Tibial artery (tissue), 4 donors: ENCODE measurements at regions not wholly inside any gene's neighbourhood (a gene's known extent, or its start where the extent isn't known, plus 50 kb on each side); places are given as distances from the start of the nearest gene placed in this dataset.

Experiments
- DNase-seq, 2 donors: peaks; one replicate each; pipeline ENCODE4 v3.0.0-alpha.2; 2019
- H3K27ac ChIP-seq, 2 donors: fragments of 200-600 bp; sonication (generic) in 1 of 2; 1 replicate in 1 of 2; 2 replicates in 1 of 2; pipeline ENCODE4 v1.5.1; 2018 to 2019; ENCODE audit warnings: mild to moderate bottlenecking in 1 of 2
- H3K27me3 ChIP-seq, 2 donors: fragments of 200-600 bp; sonication (generic) in 1 of 2; one replicate each; pipeline versions ENCODE4 v1.5.1 to v1.6.0; 2016 to 2019
- H3K36me3 ChIP-seq, 3 donors: fragments of 200-600 bp; sonication (generic) in 2 of 3; one replicate each; pipeline ENCODE4 v1.5.1; 2016 to 2019; ENCODE audit warnings: mild to moderate bottlenecking in 2 of 3
- H3K4me1 ChIP-seq, 4 donors: fragments of 200-600 bp; sonication (generic) in 2 of 4; 1 replicate in 3 of 4; 2 replicates in 1 of 4; pipeline ENCODE4 v1.5.1; 2016 to 2019
- H3K4me3 ChIP-seq, 2 donors: fragments of 200-600 bp; sonication (generic) in 1 of 2; 1 replicate in 1 of 2; 2 replicates in 1 of 2; pipeline ENCODE4 v1.5.1; 2018 to 2019; ENCODE audit warnings: mild to moderate bottlenecking in 2 of 2
- H3K9me3 ChIP-seq, 3 donors: fragments of 200-600 bp; sonication (generic) in 1 of 3; one replicate each; pipeline ENCODE4 v1.5.1; 2016 to 2019
- CTCF ChIP-seq, 2 experiments: fragments of 200-600 bp in 1 of 2; fragments of 450-650 bp in 1 of 2; IDR thresholded peaks; one replicate each; pipeline ENCODE4 v1.5.1; 2017 to 2019; ENCODE audit warnings: antibody characterized with exemption in 2 of 2, mild to moderate bottlenecking in 1 of 2, moderate library complexity in 1 of 2
- intact Hi-C: fragments of 100-400 bp; cut with DNase I; formaldehyde crosslinking; loops from one replicate; pipeline ENCODE4 v1.15.0; 2023; ENCODE audit warnings: low total_unique reads

GRCh38 chr13:74794147-74794546 is 659.9 kb upstream of the KLF12 start:
- no peak overlapping the region for H3K27ac ChIP-seq
- intact Hi-C loops = no loop called here
- H3K9me3 ChIP-seq = peaks cover 0 to 7% (median 0%) of the 10 kb centered on the region in 3 donors
- H3K36me3 ChIP-seq = no peaks in the 10 kb centered on the region
- no peak for DNase-seq
- no peak overlapping the region for H3K4me3 ChIP-seq
- no peaks in the 10 kb centered on the region for H3K27me3 ChIP-seq
- no peaks in the 10 kb centered on the region for H3K4me1 ChIP-seq
- TF ChIP-seq CTCF (IDR thresholded peaks at IDR 0.05) = no peak

GRCh38 chr13:74784959-74785358 is 650.8 kb upstream of the KLF12 start:
- Histone ChIP-seq H3K9me3 (no peaks in the 10 kb centered on the region), H3K27ac (no peak overlapping the region), H3K4me1 (peaks cover 0 to 11% (median 0%) of the 10 kb centered on the region in 4 donors), H3K4me3 (no peak overlapping the region), H3K27me3 (no peaks in the 10 kb centered on the region), H3K36me3 (no peaks in the 10 kb centered on the region)
- no peak for DNase-seq
- TF ChIP-seq CTCF (IDR thresholded peaks at IDR 0.05) = no peak
- intact Hi-C loops = no loop called here

GRCh38 chr13:74778946-74779345 is 644.7 kb upstream of the KLF12 start:
- no peak overlapping the region for H3K27ac ChIP-seq
- H3K36me3 ChIP-seq = no peaks in the 10 kb centered on the region
- no peak for TF ChIP-seq CTCF (IDR thresholded peaks at IDR 0.05)
- no peak for DNase-seq
- no peaks in the 10 kb centered on the region for H3K4me1 ChIP-seq
- no peak overlapping the region for H3K4me3 ChIP-seq
- intact Hi-C loops = no loop called here
- no peaks in the 10 kb centered on the region for H3K9me3 ChIP-seq
- H3K27me3 ChIP-seq = no peaks in the 10 kb centered on the region

GRCh38 chr13:74778087-74778486 is 643.9 kb upstream of the KLF12 start:
- H3K4me1 ChIP-seq = no peaks in the 10 kb centered on the region
- intact Hi-C loops = no loop called here
- no peaks in the 10 kb centered on the region for H3K9me3 ChIP-seq
- H3K4me3 ChIP-seq = no peak overlapping the region
- H3K27ac ChIP-seq = no peak overlapping the region
- no peaks in the 10 kb centered on the region for H3K27me3 ChIP-seq
- no peak for DNase-seq
- TF ChIP-seq CTCF (IDR thresholded peaks at IDR 0.05) = no peak
- no peaks in the 10 kb centered on the region for H3K36me3 ChIP-seq

- DNase-seq = no peak
Measured at GRCh38 chr13:74774264-74774663, 640.1 kb upstream of the KLF12 start.

More at GRCh38 chr13:74774264-74774663, 640.1 kb upstream of the KLF12 start:
- H3K4me3 ChIP-seq = no peak overlapping the region
- intact Hi-C loops = no loop called here
- no peak overlapping the region for H3K27ac ChIP-seq
- H3K27me3 ChIP-seq = no peaks in the 10 kb centered on the region
- no peak for TF ChIP-seq CTCF (IDR thresholded peaks at IDR 0.05)
- no peaks in the 10 kb centered on the region for H3K9me3 ChIP-seq
- H3K36me3 ChIP-seq = no peaks in the 10 kb centered on the region
- no peaks in the 10 kb centered on the region for H3K4me1 ChIP-seq
